Peyer's patch (tissue), 4 donors: ENCODE measurements at regions not wholly inside any gene's neighbourhood (a gene's known extent, or its start where the extent isn't known, plus 50 kb on each side); places are given as distances from the start of the nearest gene placed in this dataset.

Experiments
- DNase-seq, 3 donors: peaks; one replicate each; pipeline ENCODE4 v3.0.0-alpha.2; 2017 to 2019
- H3K27ac ChIP-seq, 4 donors: fragments of 200-600 bp; sonication (generic); one replicate each; pipeline ENCODE4 v1.5.1; 2016 to 2019
- H3K27me3 ChIP-seq, 2 donors: fragments of 200-600 bp; sonication (generic); one replicate each; pipeline ENCODE4 v1.5.1; 2019
- H3K36me3 ChIP-seq, 3 donors: fragments of 200-600 bp; sonication (generic); one replicate each; pipeline ENCODE4 v1.5.1; 2016 to 2019
- H3K4me1 ChIP-seq, 4 donors: fragments of 200-600 bp; sonication (generic); one replicate each; pipeline ENCODE4 v1.5.1; 2016 to 2019
- H3K4me3 ChIP-seq, 4 donors: fragments of 200-600 bp; sonication (generic); 1 replicate in 3 of 4; 2 replicates in 1 of 4; pipeline ENCODE4 v1.5.1; 2016 to 2019; ENCODE audit warnings: mild to moderate bottlenecking in 1 of 4
- H3K9me3 ChIP-seq, 4 donors: fragments of 200-600 bp; sonication (generic); one replicate each; pipeline ENCODE4 v1.5.1; 2016 to 2019; ENCODE audit warnings: mild to moderate bottlenecking in 1 of 4
- CTCF ChIP-seq, 6 experiments: fragments of 450-650 bp in 4 of 6; fragments of 200-600 bp in 2 of 6; sonication (generic) in 1 of 6; IDR thresholded peaks; one replicate each; pipeline ENCODE4 v1.5.1; 2017 to 2019; ENCODE audit warnings: antibody characterized with exemption in 6 of 6, mild to moderate bottlenecking in 3 of 6, moderate library complexity in 1 of 6
- POLR2A ChIP-seq, 2 donors: fragments of 450-650 bp; IDR thresholded peaks; one replicate each; pipeline ENCODE4 v1.5.1; 2017; ENCODE audit warnings: antibody characterized with exemption in 2 of 2, mild to moderate bottlenecking in 2 of 2, moderate library complexity in 2 of 2

GRCh38 chr7:7104971-7105370 lies 77.4 kb upstream of the C1GALT1 start:
- TF ChIP-seq POLR2A (IDR thresholded peaks at IDR 0.05) = no peak
- TF ChIP-seq CTCF (IDR thresholded peaks at IDR 0.05) = no peak
- no peak overlapping the region for H3K4me3 ChIP-seq

GRCh38 chr7:7105800-7106582 lies 76.4 kb upstream of the C1GALT1 start:
- H3K9me3 ChIP-seq = no peaks in the 10 kb centered on the region
- no peak for TF ChIP-seq CTCF (IDR thresholded peaks at IDR 0.05)
- TF ChIP-seq POLR2A (IDR thresholded peaks at IDR 0.05) = no peak
- H3K4me3 ChIP-seq = no peak overlapping the region
- H3K36me3 ChIP-seq = no peaks in the 10 kb centered on the region
- no peaks in the 10 kb centered on the region for H3K27me3 ChIP-seq
- no peak for DNase-seq
- no peak overlapping the region for H3K27ac ChIP-seq
- H3K4me1 ChIP-seq = no peaks in the 10 kb centered on the region

More at GRCh38 chr7:7104971-7105370, 77.4 kb upstream of the C1GALT1 start:
- Histone ChIP-seq H3K27ac (no peak overlapping the region), H3K4me1 (no peaks in the 10 kb centered on the region), H3K27me3 (no peaks in the 10 kb centered on the region), H3K36me3 (no peaks in the 10 kb centered on the region), H3K9me3 (no peaks in the 10 kb centered on the region)
- no peak for DNase-seq

GRCh38 chr7:7108931-7109330 lies 73.4 kb upstream of the C1GALT1 start:
- TF ChIP-seq CTCF (IDR thresholded peaks at IDR 0.05) (no peak), POLR2A (IDR thresholded peaks at IDR 0.05) (no peak)
- Histone ChIP-seq H3K9me3 (no peaks in the 10 kb centered on the region), H3K4me3 (no peak overlapping the region), H3K4me1 (no peaks in the 10 kb centered on the region), H3K27me3 (no peaks in the 10 kb centered on the region), H3K36me3 (no peaks in the 10 kb centered on the region), H3K27ac (no peak overlapping the region)
- DNase-seq = no peak

- no peaks in the 10 kb centered on the region for H3K27me3 ChIP-seq
- H3K36me3 ChIP-seq = no peaks in the 10 kb centered on the region
- H3K4me3 ChIP-seq = no peak overlapping the region
- no peak overlapping the region for H3K27ac ChIP-seq
- H3K4me1 ChIP-seq = no peaks in the 10 kb centered on the region
- no peaks in the 10 kb centered on the region for H3K9me3 ChIP-seq
- DNase-seq = no peak
- TF ChIP-seq POLR2A (IDR thresholded peaks at IDR 0.05) = no peak
- no peak for TF ChIP-seq CTCF (IDR thresholded peaks at IDR 0.05)
Observed at GRCh38 chr7:7109934-7110333, 72.4 kb upstream of the C1GALT1 start.

- no peaks in the 10 kb centered on the region for H3K9me3 ChIP-seq
- H3K4me1 ChIP-seq = no peaks in the 10 kb centered on the region
- no peak for DNase-seq
- H3K36me3 ChIP-seq = no peaks in the 10 kb centered on the region
- H3K27me3 ChIP-seq = no peaks in the 10 kb centered on the region
- H3K27ac ChIP-seq = no peak overlapping the region
- TF ChIP-seq POLR2A (IDR thresholded peaks at IDR 0.05) (no peak), CTCF (IDR thresholded peaks at IDR 0.05) (no peak)
- no peak overlapping the region for H3K4me3 ChIP-seq
Observed at GRCh38 chr7:7110706-7111105, 71.6 kb upstream of the C1GALT1 start.
